GM18868 (cell line): ENCODE measurements at regions not wholly inside any gene's neighbourhood (a gene's known extent, or its start where the extent isn't known, plus 50 kb on each side); places are given as distances from the start of the nearest gene placed in this dataset.

ENCODE experiments used
- ATAC-seq: cut with Tn5 transposase; IDR thresholded peaks from one replicate; pipeline ENCODE4 v1.9.1; 2021; ENCODE audit warnings: mild to moderate bottlenecking, moderate library complexity; ENCODE audit not compliant: unreplicated experiment

GRCh38 chr3:8239095-8239494 is 262.5 kb upstream of the LMCD1 start:
- ATAC-seq: no peak

DNA sequence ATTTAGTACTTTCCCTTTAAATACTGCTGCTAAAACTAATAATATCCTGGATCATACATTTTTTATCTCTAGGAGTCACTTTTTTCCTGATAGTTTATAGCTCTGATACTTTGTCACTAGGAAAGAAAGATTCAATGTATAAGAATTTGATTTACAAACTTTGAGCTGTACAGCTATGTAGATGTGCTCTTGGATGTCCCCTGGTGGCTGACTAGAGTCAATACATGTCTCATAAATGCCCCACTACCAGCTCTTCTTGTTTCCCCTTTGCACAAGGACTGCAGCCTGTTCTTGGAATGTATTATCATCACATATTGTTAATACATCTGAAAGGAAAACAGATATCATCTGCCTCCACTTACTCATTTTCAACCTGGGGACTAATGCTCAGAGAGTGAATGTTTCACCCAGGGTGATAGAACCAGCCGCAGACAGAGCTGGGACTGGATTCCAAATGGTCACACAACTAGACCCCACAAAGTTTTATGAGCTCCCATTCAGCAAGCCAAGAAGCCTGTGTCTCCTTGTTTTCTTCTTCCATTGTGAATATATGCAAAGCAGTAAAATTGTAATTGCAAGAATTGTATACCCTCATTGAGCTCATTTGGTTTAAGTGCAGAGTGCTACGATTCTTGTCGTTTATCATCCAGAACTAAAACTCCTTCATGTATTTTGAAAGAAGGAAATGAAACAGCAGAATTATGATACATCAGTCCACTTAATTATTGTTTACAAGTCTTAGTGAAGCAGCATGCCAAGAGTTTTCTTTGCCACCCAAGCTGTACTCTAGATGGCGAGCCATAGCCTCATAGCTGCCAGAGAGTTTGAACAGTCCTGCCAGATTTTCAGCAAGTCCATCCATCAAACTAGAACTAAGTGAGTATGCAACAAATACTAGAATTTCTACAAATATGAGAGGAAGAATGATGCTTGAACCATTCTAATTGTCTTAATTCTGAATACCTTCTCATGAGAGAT is 261.6 kb upstream of the LMCD1 start:
- ATAC-seq: peak; percentile 99

GRCh38 chr3:8246070-8246469 is 255.6 kb upstream of the LMCD1 start:
- no peak for ATAC-seq

DNA sequence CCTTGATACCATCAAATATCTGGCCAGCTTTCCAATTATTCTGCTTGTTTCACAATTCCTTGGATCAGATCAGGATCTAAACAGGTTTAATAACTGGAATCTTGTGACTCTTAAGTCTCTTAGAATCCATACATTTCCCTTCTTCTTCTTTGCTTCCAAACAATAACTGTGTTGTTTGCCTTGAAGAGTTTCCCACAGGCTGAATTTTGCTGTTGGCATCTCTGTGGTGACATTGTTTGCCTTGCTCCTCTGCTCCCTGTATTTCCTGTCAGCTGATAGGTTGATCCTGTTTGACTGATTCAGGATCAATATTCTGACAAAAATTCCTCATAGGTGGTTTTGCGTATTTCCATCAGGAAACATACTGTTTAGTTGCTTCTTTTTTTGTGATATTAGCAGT is 248.4 kb upstream of the LMCD1 start:
- ATAC-seq: no peak

- ATAC-seq: no peak
Measured at GRCh38 chr3:8254489-8254888, 247.1 kb upstream of the LMCD1 start.

GRCh38 chr3:8255725-8256124 is 245.9 kb upstream of the LMCD1 start:
- ATAC-seq: no peak

DNA sequence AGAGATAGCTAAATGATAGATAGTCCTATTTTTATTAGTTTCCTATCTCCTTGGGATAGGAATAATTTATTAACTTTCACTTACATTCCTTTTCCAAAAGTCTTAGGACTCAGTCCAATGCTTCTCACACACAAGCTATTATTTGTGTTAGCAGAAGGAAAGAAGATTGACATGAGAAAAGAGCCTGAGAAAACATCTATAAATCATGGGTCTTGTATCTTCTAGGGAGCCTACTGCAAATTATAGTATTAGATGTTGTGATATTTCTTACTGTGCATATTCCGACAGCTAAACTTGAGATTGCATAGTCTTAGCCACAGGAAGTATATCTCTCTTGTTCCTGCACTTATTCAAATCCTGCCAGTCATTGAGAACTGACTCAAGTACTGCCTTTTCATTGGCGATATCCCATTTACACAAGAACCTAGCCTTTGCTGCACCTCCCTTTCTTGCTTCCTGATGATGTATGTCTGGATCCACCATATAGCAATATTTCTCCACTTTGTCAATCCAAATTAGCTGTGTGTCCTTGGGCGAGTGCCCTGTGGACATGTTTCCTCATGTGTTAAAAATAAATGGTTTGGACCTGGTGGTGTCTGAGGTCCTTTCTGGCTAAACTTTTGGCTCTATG is 245.1 kb upstream of the LMCD1 start:
- ATAC-seq: no peak

DNA sequence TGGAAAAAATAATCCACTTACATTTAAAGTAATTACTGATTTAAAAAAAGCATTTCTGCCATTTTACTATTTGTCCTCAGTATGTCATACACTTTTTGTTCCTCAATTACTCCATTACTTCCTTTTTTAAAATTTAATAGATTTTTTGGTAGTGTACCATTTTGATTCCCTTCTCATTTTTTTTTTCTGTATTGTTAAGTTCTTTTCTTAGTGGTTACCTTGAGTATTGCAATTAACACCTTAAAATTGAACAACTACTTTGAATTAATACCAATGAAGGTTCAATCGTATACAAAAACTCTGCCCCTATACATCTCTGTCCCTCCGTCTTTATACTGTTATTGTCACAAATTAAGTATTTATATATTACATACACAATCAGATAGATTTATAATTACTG is 240.6 kb upstream of the LMCD1 start:
- no peak for ATAC-seq

- ATAC-seq: no peak
Measured at GRCh38 chr3:8266730-8267131, 234.9 kb upstream of the LMCD1 start.

- ATAC-seq: no peak
Measured at GRCh38 chr3:8273479-8273878, 228.1 kb upstream of the LMCD1 start.

- ATAC-seq: no peak
Measured at GRCh38 chr3:8276056-8276455, 225.6 kb upstream of the LMCD1 start.

GRCh38 chr3:8276506-8276905 is 225.1 kb upstream of the LMCD1 start:
- no peak for ATAC-seq

DNA sequence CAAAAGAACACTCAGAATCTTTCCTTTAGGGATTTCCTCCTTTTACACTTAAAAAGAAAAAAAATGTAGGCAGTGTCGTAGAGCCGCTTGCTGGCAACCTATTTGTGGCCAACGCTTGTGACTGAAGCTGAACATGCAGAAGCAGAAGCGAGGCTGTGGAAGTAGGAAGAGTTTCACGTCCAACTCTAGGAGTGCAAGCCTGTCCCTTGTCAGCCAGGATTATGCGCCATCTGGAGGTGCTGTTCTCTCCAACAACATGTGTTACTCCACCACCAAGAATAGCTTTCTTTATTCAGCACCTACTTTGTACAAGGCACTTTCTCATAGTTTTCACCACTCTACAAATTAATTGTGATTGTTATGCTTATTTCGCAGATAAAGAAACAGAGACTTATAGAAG is 223.2 kb upstream of the LMCD1 start:
- no peak for ATAC-seq

DNA sequence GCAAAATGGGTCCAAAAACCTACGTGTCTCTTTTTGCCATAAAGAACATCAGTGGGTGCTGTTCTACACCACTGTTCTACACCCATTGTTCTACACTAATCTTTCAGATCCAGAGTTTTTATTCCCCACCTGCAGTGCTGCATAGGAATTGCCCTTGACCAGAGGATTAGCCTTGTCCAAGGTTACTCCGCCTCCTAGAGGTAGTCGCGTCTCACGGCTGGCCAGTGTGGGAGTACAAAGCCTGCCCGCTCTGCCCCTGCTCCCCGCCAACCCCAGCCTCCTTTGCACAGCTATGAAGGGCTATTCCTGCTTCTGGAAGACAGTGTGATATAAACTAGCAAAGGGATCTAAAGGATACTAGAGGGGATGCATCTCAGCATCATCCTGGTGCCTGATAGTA is 222.1 kb upstream of the LMCD1 start:
- no peak for ATAC-seq

GRCh38 chr3:8279886-8280550 is 221.6 kb upstream of the LMCD1 start:
- ATAC-seq: no peak

DNA sequence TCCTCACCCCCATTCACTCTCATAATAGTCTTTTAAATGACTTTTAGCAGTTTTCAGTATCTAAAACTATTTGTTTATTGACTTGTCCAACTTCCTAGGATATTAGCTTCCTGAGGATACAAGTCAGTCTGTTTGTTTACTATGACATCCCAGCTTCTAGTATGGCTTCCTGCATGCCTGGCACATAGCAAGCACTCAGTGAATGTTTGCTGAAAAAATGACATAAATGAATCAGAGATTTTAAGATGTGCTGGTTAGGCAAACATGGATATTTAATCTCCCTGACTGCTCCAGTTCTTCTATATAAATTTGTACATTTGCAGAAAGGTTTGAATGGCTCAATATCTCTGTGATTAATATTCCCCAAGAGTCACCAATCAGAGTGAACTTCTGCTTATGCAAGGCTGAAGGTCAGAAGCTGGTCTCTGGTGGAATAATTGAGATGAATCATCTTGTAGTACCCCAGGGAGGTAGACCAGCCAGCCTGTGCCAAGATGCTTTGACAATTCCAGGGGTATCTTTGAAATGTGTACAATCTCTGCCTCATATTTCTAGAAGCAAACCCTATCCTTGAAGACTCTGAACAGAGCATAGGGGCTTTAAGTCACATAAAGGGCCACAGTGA is 219.0 kb upstream of the LMCD1 start:
- ATAC-seq: no peak

DNA sequence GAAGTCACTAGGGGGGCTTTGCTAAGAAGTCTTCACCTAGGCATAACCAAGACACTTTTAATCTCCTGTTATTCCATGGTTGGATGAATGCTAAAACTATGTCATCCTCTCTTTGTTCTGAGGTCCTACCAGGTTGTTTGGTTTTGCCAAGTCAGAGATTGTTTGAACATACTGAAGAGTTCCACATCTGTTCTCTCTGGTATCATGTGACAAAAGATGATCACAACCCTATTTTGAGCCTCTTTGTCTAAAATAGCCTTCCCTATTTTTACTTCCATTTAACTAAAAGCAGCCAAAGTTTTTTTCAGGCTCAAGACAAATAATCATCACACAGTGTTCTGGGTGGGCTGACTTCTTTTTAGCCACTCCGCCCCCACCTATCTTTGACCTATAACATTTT is 218.4 kb upstream of the LMCD1 start:
- no peak for ATAC-seq

- ATAC-seq: no peak
Measured at GRCh38 chr3:8286086-8286485, 215.5 kb upstream of the LMCD1 start.

DNA sequence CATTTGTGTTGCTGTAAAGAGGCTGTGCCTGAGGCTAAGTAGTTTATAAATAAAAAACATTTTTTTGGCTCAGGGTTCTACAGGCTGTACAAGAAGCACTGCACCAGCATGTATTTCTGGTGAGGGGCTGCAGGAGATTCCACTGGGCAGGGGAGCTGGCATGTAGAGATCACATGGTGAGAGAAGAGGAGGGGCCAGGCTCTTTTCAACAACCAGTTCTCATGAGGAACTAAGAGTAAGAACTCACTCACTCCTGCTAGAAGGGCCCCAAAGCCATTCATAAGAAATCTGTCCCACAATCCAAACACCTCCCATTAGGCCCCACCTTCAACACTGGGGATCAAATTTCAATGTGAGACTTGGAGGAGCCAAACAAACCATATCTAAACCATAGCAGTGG is 214.9 kb upstream of the LMCD1 start:
- ATAC-seq: no peak

GRCh38 chr3:8290611-8291010 is 211.0 kb upstream of the LMCD1 start:
- ATAC-seq: no peak

GRCh38 chr3:8296461-8296860 is 205.2 kb upstream of the LMCD1 start:
- ATAC-seq: no peak
